ENCODE measurements at regions not wholly inside any gene's neighbourhood (a gene's known extent, or its start where the extent isn't known, plus 50 kb on each side); places are given as distances from the start of the nearest gene placed in this dataset.

DNA sequence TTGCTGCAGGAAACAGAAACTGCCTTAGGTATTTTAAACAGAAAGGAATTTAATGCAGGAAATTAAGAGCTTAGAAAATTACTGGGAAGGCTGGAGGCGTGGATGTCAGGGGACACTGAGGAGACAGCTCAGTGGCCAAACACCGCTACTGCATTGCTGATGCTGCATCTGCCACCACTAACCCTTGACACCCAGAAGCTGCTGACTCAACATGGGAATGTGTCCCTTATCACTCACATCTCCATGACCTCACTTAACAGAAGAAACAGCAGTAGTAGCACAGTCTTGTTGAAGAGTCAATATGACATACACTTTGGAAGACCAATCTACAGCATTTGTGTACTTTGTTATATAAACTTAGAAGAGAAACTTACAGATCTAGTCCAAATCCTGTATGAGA lies 906.1 kb downstream of the SLC4A3 start:
- TF ChIP-seq, protein P1, sequence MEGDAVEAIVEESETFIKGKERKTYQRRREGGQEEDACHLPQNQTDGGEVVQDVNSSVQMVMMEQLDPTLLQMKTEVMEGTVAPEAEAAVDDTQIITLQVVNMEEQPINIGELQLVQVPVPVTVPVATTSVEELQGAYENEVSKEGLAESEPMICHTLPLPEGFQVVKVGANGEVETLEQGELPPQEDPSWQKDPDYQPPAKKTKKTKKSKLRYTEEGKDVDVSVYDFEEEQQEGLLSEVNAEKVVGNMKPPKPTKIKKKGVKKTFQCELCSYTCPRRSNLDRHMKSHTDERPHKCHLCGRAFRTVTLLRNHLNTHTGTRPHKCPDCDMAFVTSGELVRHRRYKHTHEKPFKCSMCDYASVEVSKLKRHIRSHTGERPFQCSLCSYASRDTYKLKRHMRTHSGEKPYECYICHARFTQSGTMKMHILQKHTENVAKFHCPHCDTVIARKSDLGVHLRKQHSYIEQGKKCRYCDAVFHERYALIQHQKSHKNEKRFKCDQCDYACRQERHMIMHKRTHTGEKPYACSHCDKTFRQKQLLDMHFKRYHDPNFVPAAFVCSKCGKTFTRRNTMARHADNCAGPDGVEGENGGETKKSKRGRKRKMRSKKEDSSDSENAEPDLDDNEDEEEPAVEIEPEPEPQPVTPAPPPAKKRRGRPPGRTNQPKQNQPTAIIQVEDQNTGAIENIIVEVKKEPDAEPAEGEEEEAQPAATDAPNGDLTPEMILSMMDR (IDR thresholded peaks at IDR 0.05; ENCODE audit: control insufficient read depth, extremely low read depth, insufficient read depth): no peak
- H3K4me3 ChIP-seq (ENCODE audit: low read depth, low read length): no peak overlapping the region
- no peak for DNase-seq (ENCODE audit: low read depth)

DNA sequence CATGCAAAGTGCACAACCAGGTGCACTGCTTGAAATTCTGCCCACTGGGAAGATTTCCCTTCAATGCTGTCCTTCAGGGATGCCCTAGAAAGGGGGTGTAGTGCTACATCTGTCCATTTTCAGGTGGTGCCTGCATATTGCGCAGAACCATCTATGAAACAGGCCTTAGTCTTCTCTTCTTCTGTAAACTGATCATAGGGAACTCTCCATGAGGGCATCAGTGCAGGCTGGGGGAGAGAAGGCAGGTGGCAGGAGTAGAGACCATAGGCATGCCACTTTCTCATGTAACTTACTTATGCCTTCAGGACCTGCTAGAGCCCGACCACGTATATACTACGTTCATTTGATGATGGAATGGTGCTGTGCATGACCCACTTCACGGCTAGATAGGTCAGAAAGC lies 912.1 kb downstream of the SLC4A3 start:
- no peak overlapping the region for H3K4me3 ChIP-seq (ENCODE audit: low read depth, low read length)
- no peak for DNase-seq (ENCODE audit: low read depth)
- TF ChIP-seq, protein P1 (IDR thresholded peaks at IDR 0.05; ENCODE audit: control insufficient read depth, extremely low read depth, insufficient read depth): no peak

DNA sequence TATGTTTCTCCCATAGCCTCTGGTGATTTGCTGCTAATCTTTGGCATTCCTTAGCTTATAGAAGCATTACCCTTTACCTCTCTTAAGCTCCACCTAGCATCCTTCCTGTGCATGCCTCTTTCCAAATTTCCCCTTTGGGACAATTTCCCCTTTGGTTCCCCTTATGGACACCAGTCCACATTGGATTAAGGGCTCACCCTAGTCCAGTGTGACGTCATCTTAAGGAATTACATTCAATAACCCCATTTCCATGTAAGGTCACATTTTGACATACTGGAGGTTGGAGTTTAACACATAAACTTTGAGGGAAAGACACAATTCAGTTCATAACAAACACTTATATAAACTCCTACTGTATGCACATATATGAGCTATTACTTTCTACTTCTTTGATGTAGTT lies 916.6 kb downstream of the SLC4A3 start:
- no peak overlapping the region for H3K4me3 ChIP-seq (ENCODE audit: low read depth, low read length)
- TF ChIP-seq, protein P1 (IDR thresholded peaks at IDR 0.05; ENCODE audit: control insufficient read depth, extremely low read depth, insufficient read depth): no peak
- no peak for DNase-seq (ENCODE audit: low read depth)

DNA sequence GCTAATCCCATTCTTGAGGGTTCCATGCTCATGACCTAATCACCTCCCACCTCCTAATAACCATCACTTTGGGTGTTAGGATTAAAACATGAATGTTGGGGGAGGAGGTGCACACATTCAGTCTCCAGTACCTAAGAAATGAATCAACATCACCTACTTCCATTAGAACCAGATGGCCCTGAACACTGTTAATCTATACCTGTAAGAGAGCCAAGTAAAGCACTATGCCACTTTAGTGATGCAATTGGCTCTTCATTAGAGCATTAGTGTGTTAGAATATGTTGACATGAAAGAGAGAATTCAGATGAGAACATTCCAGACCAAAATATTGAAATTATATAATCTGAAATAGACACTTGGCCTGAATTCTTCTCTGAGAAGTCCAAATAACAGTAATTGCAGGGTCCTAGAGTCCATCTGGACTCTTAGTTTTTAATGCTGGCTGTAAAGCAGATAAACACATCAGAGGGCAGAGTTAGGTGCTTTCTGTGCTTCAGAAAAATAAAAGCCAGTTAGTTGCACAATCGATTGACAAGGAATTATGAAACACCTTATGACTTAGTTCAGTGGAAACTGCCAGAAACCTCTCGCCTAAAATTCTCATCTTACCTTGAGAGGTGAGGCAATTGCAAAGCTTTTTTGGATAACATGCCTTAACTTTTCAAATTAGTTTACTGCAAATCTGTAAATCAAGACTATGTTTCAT lies 923.7 kb downstream of the SLC4A3 start:
- TF ChIP-seq, protein P1 (IDR thresholded peaks at IDR 0.05; ENCODE audit: control insufficient read depth, extremely low read depth, insufficient read depth): no peak
- no peak for DNase-seq (ENCODE audit: low read depth)
- no peak overlapping the region for H3K4me3 ChIP-seq (ENCODE audit: low read depth, low read length)

DNA sequence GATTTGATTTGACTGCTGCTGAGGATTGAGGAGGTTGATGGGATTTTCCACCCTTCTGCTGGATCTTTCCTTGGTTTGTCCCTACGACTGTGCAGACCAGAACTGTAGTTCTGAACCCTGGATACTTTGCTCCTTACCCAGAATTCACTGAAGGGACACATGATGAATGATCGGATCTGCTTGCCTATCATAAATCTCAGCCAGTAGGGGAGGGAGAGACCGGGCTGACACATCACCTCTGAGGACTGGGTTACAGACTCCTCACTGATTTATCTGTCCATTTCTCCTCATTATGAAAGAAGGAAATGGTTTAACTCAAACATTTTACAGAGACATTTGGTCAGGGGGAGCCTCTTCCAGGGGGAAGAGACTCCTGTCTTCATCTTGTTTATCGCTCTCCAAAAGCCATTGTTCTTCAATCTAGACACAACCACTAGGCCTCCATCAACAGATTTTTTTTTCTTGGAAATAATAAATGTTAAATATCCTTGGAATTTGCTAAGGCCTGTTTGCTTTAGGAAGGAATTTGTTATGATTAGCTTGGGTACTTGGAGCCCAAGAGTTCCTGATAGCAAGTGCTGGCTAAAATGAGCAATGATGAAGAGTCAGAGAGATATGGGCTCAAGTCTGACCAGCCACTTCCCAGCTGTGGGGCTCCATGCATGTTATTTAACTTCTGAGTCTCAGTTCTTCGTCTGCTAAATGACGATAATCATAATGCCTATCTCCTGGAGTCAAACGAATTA lies 925.5 kb downstream of the SLC4A3 start:
- no peak for DNase-seq (ENCODE audit: low read depth)
- no peak overlapping the region for H3K4me3 ChIP-seq (ENCODE audit: low read depth, low read length)

DNA sequence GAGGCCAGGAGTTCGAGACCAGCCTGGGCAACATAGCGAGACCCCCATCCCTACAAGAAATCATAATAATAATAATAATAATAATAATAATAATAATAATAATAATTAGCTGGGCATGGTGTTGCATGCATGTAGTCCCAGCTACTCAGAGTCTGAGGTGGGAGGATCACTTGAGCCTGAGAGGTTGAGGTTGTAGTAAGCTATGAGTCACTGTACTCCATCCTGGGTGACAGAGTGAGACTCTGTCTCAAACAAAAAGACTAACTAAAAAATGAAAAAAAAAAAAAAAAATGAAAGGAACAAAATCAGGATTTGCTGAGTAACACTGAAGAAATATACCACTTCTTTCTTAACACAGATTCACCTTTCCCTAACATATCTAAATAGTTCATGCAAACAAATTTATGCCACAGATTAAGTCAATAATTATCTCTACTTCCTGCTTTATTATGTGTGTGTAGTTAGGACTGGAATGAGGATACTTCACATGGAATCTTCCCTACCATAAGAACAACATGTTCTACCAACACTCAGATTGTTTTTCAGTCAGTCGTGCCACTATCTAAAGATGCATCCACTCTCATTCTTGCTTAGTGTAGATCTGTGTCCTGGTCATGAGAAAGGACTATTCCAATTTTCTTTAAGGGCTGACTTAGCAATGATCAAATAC lies 928.7 kb downstream of the SLC4A3 start:
- no peak for DNase-seq (ENCODE audit: low read depth)
- H3K4me3 ChIP-seq (ENCODE audit: low read depth, low read length): no peak overlapping the region
- TF ChIP-seq, protein P1 (IDR thresholded peaks at IDR 0.05; ENCODE audit: control insufficient read depth, extremely low read depth, insufficient read depth): no peak

More for the DNA sequence above, 925.5 kb downstream of the SLC4A3 start:
- TF ChIP-seq, protein P1 (IDR thresholded peaks at IDR 0.05; ENCODE audit: control insufficient read depth, extremely low read depth, insufficient read depth): no peak

Data from LNCaP clone FGC (cell line).